ENCODE measurements at regions not wholly inside any gene's neighbourhood (a gene's known extent, or its start where the extent isn't known, plus 50 kb on each side); places are given as distances from the start of the nearest gene placed in this dataset.

GRCh38 chr4:31408121-31408520 is 688.0 kb downstream of the PCDH7 start:
- TF ChIP-seq CTCF (IDR thresholded peaks at IDR 0.05) (no peak), POLR2A (IDR thresholded peaks at IDR 0.05) (no peak)

Measured in adrenal gland (tissue), 5 donors.